ENCODE measurements at regions not wholly inside any gene's neighbourhood (a gene's known extent, or its start where the extent isn't known, plus 50 kb on each side); places are given as distances from the start of the nearest gene placed in this dataset.

GRCh38 chr2:19132967-19133366 is 225.5 kb downstream of the OSR1 start:
- DNase-seq, result no peak

GRCh38 chr2:19131871-19132270 is 226.6 kb downstream of the OSR1 start:
- DNase-seq, result no peak

DNA sequence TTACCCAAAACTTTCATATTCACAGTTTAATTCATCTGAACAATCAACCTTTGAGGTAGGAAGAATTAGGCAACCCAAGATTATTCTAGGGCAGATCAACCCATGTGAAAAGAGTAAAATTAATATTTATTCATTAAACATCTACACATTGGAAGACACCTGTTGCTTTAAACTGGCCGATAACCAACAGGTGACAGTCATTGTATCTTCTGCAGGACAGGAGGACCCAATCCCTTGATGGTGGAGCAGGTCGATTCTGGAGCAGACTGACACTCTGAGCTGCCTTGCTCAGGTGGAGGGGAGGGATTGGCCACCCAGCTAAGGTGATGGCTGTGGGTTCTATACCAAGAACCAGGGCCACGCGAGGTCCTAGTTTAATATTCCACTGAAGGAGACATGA is 230.3 kb downstream of the OSR1 start:
- no peak for DNase-seq

DNA sequence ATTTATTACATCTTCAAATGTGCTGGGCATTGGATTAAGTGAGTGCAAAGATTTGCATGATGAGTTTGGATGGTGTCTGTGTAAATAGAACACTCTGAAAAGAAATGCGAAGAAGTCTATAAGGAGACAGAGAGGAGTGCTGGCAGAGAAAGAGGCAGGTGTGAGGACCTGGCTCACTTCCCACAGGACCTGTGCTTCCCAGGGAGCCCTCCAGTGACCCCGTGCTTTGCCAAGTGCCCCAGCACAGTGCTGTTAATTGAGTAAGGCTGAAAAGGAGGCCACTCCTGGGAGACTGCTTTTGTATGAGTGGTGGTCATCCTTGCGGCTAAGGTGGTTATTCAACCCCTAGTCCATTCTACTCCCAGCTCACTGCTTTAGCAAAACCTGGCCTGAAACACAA is 230.8 kb downstream of the OSR1 start:
- no peak for DNase-seq

GRCh38 chr2:19125901-19126680 is 232.3 kb downstream of the OSR1 start:
- DNase-seq, result no peak

GRCh38 chr2:19124135-19124534 is 234.3 kb downstream of the OSR1 start:
- DNase-seq, result no peak

DNA sequence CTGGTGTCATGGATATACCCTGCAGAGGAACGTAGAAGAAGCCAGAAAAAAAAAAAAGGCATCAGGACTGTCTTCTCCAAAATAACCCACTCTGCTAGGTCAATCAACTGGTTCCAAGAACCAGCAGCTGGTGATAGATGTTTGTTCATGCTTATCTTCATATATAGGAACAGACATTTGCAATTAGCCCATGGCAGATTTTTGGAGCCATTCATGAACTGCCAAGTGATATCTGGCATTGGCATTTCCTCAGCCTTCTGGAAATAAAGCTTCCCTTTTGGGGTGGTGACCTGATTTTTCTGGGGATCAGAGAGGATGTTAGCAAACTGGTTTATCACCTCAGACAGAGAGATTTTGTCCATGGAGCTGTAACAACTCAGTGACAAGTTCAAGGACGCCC is 234.9 kb downstream of the OSR1 start:
- no peak for DNase-seq

GRCh38 chr2:19122220-19122619 is 236.2 kb downstream of the OSR1 start:
- no peak for DNase-seq

DNA sequence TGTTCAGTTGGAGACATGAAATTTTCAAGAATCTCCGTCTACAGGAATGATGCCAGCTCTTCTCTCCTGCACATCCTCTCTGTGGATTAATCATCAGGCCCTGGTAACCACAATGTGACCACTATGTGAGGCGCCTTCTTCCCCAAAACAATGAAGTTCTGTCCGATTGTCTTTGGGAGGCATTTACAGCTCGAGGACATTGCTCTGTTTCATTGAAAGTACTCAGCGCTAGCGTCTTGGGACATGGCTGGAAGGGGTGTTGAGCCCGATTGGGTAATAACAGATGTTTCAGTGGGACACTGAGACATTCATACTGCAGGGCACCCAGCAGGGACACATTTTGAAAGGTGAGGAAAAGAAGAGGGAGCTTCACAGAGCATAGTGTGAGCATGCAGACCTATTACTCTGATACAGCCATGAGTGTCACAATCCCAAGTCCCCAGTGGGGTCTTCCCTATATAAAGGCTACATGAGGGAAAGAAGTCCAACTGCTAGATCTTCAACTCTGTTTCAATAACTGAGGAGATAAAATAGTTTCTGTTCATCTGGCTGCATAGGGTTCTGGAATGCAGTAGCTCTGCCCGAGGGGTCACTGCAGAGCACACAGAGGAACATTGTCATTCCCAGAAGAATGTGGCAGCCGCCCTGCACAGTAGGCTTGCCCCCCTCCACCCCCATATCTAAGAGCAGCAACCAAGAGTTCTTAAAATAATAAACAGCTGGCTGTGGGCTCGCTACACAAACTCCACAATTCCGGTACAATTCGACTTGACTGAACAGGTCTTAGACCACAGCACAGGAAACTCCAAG is 237.3 kb downstream of the OSR1 start:
- DNase-seq, result no peak

DNA sequence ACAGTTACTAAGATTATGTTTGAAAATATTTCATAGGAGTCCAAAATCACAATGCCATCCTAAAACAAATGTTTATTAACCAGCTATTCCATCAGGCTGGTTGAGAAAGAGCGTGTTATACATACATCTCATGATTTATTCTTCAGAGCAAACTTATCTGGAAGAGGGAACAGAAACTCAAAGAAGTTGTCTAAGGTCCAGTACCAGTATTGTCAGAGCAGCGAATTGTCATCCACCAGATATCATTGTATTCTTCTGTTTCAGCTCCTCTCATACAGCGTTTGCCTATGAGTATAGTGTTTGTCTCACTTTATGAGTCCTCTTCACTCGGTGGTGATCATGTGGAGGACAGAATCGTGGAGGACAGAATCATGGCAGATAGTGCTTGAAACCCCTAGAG is 238.2 kb downstream of the OSR1 start:
- no peak for DNase-seq

DNA sequence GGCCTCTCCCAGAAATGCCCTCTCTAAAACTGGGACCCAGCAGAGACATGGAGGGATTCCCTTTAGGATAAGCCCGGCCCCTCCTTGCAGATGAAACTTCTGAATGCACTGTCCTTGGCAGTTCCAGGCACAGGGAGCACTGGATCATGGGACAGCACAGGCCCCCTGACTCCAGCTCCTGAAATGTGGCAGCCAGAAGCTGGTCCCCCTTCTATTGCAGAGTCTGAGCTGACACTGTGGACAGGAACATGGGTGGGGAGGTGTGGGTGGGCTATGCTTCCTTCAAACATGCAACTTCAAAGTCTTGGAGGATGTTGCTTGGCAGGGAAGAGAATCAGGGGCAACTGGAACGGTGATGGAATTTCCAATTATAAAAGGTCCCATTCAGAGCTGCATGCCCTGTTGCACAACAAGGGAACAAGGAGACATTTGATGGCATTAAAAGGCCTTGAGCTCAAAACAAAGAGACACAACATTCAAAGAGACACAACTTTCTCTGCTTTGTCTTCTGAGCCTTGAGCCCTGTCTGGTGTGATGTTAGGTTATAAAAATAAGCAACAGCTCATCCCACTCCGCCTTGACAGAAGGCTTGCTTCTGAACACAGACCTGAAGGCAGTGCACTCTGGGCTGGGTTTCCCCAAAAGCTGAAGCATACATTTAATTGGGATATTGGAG is 239.0 kb downstream of the OSR1 start:
- DNase-seq, result no peak

- DNase-seq, result no peak
Measured at GRCh38 chr2:19116918-19117317, 241.5 kb downstream of the OSR1 start.

- no peak for DNase-seq
Measured at GRCh38 chr2:19114754-19115231, 243.6 kb downstream of the OSR1 start.

GRCh38 chr2:19114126-19114525 is 244.3 kb downstream of the OSR1 start:
- DNase-seq, result no peak

DNA sequence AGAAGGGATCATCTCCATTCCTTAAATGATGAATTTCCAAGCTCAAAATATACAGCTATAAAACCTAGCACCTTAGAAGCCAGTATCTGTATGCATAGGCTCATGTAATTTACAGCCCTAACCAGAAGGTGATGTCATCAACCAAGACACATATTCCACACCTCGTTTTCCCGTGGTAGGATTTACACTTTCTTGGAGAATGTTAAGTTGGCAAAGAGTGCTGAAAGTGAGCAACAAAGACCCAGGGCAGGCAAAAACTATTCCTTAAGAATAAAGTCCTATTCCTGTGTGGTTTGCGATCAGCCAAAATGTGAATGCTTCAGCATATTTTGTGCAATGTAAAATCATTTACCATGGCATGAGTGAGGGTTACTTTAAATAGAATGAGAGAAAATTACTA is 247.1 kb downstream of the OSR1 start:
- no peak for DNase-seq

DNA sequence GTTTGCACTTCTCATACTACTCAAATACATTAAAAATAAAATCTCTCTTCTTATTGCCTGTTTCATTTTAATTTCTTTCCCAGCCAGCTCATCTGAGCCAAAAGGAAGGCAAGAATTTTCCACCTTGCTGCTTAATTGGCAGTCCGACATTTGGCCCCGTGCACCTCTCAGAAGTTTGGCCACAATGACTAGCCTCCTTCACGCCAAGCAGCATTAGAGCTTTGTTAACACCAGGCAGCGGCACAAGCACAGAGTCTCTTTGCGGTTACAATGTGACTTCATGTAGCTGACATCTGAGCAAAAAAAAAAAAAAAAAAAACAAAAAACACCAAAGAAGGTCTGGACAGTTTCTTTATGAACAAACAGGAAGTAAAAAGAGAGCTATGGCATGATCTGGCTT is 248.9 kb downstream of the OSR1 start:
- DNase-seq, result no peak

- no peak for DNase-seq
Measured at GRCh38 chr2:19106376-19106775, 252.0 kb downstream of the OSR1 start.

DNA sequence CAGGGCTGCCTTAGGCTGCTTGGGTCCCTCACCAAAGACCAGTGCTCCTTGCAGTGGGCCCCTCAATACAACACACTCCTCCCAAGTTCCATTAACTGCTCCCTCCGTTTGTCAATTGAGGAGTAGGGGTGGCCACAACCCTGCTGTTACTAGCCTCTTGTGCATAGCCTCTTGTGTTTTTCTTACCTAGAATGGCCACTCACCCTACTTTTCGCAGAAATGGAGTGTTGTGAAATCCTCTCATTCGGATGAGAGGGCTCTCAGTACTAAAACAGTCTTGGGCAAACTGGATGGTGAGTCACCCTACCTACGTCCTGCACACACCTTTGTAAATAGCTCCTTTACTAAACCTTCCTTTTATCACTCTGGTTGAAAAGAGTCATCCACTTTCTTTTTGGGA is 253.9 kb downstream of the OSR1 start:
- no peak for DNase-seq

DNA sequence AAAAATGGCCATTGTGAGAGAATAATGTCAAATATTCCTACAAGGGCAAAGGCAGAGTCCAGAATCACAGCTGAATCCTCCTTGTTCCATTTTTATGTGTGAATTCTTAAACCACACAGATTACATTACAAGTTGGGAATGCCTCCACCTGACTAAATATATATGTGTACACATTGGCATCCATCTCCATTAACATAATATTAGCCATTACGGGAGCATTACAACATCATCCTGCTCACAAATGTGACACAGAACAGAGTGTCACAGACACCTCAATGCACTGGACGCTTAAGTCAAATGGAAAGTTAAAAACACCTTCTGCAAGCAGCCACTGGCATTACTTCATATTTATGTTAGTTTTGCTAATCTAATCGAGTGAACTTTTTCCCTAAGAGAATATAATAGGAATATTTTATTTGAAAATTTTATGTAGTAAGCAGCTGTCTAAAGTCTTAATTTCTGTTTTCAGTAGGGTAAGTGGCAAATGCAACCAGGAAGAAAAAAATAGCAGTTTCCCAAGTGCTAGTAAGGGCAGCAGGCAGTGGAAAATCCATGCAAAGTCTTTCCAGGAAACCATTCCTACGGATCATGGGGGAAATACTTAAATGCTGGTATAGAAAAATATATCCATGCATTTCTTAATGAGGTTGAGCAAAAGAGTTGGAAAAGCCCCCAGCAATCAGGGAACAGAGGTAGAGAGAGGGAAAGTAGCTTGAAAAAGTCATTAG is 255.6 kb downstream of the OSR1 start:
- DNase-seq, result no peak

GRCh38 chr2:19101968-19102367 is 256.5 kb downstream of the OSR1 start:
- DNase-seq, result no peak

GRCh38 chr2:19100570-19100969 is 257.9 kb downstream of the OSR1 start:
- no peak for DNase-seq

GRCh38 chr2:19099181-19099580 is 259.2 kb downstream of the OSR1 start:
- no peak for DNase-seq
